ENCODE measurements at regions not wholly inside any gene's neighbourhood (a gene's known extent, or its start where the extent isn't known, plus 50 kb on each side); places are given as distances from the start of the nearest gene placed in this dataset.

DNA sequence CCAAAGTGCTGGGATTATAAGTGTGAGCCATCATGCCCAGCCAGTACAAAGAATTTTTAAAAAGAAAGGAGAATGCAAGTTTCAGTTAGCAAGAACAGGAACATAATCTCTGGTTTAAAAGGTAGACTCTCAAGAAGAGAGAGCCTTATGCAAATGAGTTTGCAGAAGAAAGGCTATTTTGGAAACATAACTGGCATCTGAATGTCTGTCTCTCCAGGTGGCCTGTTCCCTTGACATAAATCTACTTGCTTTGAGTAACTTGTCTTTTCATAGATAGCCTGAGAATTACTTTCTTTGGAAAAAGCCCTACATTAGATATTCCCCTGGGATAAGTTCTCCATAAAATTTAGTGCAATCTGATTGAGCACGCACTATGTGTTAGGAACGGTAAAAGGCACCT, 109.6 kb downstream of the ICOS start:
- ChIA-PET POLR2A (no interaction called here), CTCF (no interaction called here), RAD21 (ENCODE audit: low non-redundant PET in 1 of 2, low total read pairs in 2 of 2, uncharacterized antibody in 2 of 2, unreplicated experiment in 2 of 2) (interaction anchor here in 1 of 2 experiments (0.7 kb wide), 1 partner anchor 232 kb away, joined by 3 read pairs; no protein-coding TSS in a partner anchor)
- intact Hi-C loops (cut with micrococcal nuclease), result no loop called here
- no peaks in the 10 kb centered on the region for H3K79me2 ChIP-seq (ENCODE audit: insufficient read depth, low read length)
- H4K20me1 ChIP-seq (ENCODE audit: insufficient read depth), result no peaks in the 10 kb centered on the region
- H3K36me3 ChIP-seq (ENCODE audit: control insufficient read depth in 1 of 2, insufficient read depth in 2 of 2, low read length in 2 of 2), result no peaks in the 10 kb centered on the region
- no peaks in the 10 kb centered on the region for H3K4me1 ChIP-seq (ENCODE audit: control insufficient read depth in 1 of 2, insufficient read depth in 2 of 2, low read length in 2 of 2)
- no peak overlapping the region for H3K27ac ChIP-seq (ENCODE audit: low read depth, low read length)
- TF ChIP-seq FOSL1 (IDR thresholded peaks at IDR 0.05; ENCODE audit: low read depth) (no peak), ELF1 (IDR thresholded peaks at IDR 0.05; ENCODE audit: borderline replicate concordance, low read depth) (no peak), EZH2phosphoT487 (IDR thresholded peaks at IDR 0.05; ENCODE audit: borderline replicate concordance) (no peak), CBX3 (IDR thresholded peaks at IDR 0.05; ENCODE audit: low read depth) (no peak), EGR1 (IDR thresholded peaks at IDR 0.05; ENCODE audit: low read depth) (no peak), CTCF (IDR thresholded peaks at IDR 0.05 in 2 of 3, conservative IDR thresholded peaks at IDR 0.05 in 1 of 3; ENCODE audit: borderline replicate concordance in 1 of 3, insufficient read depth in 1 of 3, low read depth in 2 of 3, low read length in 2 of 3) (no peak), TCF7L2 (IDR thresholded peaks at IDR 0.05; ENCODE audit: borderline replicate concordance, extremely low read depth, insufficient read depth, insufficient read length) (no peak), YY1 (IDR thresholded peaks at IDR 0.05; ENCODE audit: extremely low read depth, insufficient replicate concordance, low read depth, low read length) (no peak), CEBPB (IDR thresholded peaks at IDR 0.05; ENCODE audit: low read depth) (no peak), SIN3A (IDR thresholded peaks at IDR 0.05; ENCODE audit: low read depth) (no peak), SP1 (IDR thresholded peaks at IDR 0.05; ENCODE audit: low read depth) (no peak)
- TF ChIP-seq, protein P1, sequence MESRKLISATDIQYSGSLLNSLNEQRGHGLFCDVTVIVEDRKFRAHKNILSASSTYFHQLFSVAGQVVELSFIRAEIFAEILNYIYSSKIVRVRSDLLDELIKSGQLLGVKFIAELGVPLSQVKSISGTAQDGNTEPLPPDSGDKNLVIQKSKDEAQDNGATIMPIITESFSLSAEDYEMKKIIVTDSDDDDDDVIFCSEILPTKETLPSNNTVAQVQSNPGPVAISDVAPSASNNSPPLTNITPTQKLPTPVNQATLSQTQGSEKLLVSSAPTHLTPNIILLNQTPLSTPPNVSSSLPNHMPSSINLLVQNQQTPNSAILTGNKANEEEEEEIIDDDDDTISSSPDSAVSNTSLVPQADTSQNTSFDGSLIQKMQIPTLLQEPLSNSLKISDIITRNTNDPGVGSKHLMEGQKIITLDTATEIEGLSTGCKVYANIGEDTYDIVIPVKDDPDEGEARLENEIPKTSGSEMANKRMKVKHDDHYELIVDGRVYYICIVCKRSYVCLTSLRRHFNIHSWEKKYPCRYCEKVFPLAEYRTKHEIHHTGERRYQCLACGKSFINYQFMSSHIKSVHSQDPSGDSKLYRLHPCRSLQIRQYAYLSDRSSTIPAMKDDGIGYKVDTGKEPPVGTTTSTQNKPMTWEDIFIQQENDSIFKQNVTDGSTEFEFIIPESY (IDR thresholded peaks at IDR 0.05; ENCODE audit: extremely low read depth, insufficient replicate concordance, low read length), result no peak
- BruUV-seq (replicated peaks), result no TSS peak
- no peak overlapping the region for H3K4me2 ChIP-seq (ENCODE audit: low read length)
- H3K9ac ChIP-seq (ENCODE audit: low read length), result no peak overlapping the region
- H2AFZ ChIP-seq (ENCODE audit: low read depth, low read length, poor library complexity, severe bottlenecking), result no peak overlapping the region
- DNase-seq (ENCODE audit: low read depth, low spot score), result no peak
- H3K9me2 ChIP-seq (ENCODE audit: insufficient read depth), result no peaks in the 10 kb centered on the region
- H3K9me3 ChIP-seq (ENCODE audit: control insufficient read depth in 1 of 2, insufficient read depth in 1 of 2, low read depth in 1 of 2, low read length in 2 of 2), result no peaks in the 10 kb centered on the region
- no peak for ATAC-seq
- H3K4me3 ChIP-seq (replicated peaks in 1 of 2; ENCODE audit: low read depth in 1 of 2, low read length in 2 of 2), result no peak overlapping the region
- H3K27me3 ChIP-seq (ENCODE audit: insufficient read depth, low read length), result peaks cover 6% of the 10 kb centered on the region; the same call in 1 of the 2 replicates
